Ovary (tissue), 7 donors: ENCODE measurements at regions not wholly inside any gene's neighbourhood (a gene's known extent, or its start where the extent isn't known, plus 50 kb on each side); places are given as distances from the start of the nearest gene placed in this dataset.

Source experiments
- DNase-seq, 5 donors: peaks; one replicate each; pipeline ENCODE4 v3.0.0-alpha.2; 2019 to 2020
- H3K27ac ChIP-seq, 2 donors: fragments of 200-600 bp; one replicate each; pipeline versions ENCODE4 v1.5.1 to v1.8.0; 2019 to 2022
- H3K27me3 ChIP-seq: fragments of 200-600 bp; one replicate; pipeline ENCODE4 v1.8.0; 2022
- H3K36me3 ChIP-seq: fragments of 200-600 bp; sonication (generic); one replicate; pipeline ENCODE4 v1.5.1; 2019
- H3K4me1 ChIP-seq: one replicate; pipeline ENCODE4 v1.8.1; 2013; ENCODE audit warnings: mild to moderate bottlenecking, moderate library complexity; ENCODE audit not compliant: insufficient read depth
- H3K4me3 ChIP-seq: fragments of 200-600 bp; sonication (generic); one replicate; pipeline ENCODE4 v1.5.1; 2017
- H3K9me3 ChIP-seq, 2 donors: fragments of 200-600 bp in 1 of 2; sonication (generic) in 1 of 2; one replicate each; pipeline versions ENCODE4 v1.5.1 to v1.8.1; 2013 to 2019; ENCODE audit warnings: mild to moderate bottlenecking in 1 of 2, moderate library complexity in 1 of 2
- EP300 ChIP-seq: sonication (generic); formaldehyde crosslinking; IDR thresholded peaks from one replicate; pipeline ENCODE4 v1.6.1; 2017; ENCODE audit warnings: antibody characterized with exemption
- POLR2A ChIP-seq: fragments of 450-650 bp; IDR thresholded peaks from one replicate; pipeline ENCODE4 v1.6.1; 2017; ENCODE audit warnings: antibody characterized with exemption, mild to moderate bottlenecking, moderate library complexity
- WGBS, 3 donors: extraction: QIAGEN DNeasy Blood & Tissue Kit in 1 of 3; methylation state at CpG; one replicate each; pipeline versions ENCODE4 v1.1.5 to v1.1.7; 2013 to 2017; 5-methylcytosine and 5-hydroxymethylcytosine counted together
- intact Hi-C, 4 donors: fragments of 100-400 bp; cut with DNase I; formaldehyde crosslinking; loops; one replicate each; pipeline versions ENCODE4 v1.11.0 to v1.15.1; 2022 to 2023
- TF ChIP-seq, protein P1 (sequence below), 3 donors: fragments of 450-650 bp in 2 of 3; fragments of 200-600 bp in 1 of 3; IDR thresholded peaks; one replicate each; pipeline versions ENCODE4 v1.5.1 to v1.8.0; 2016 to 2022; ENCODE audit warnings: antibody characterized with exemption in 3 of 3, mild to moderate bottlenecking in 1 of 3
- donor health status: DM: no; HTN: no; CAD: no; lungs with moderate emphysema.
- donor health status: DM: no; HTN: no; CAD: no.
- donor health status: Bipolar disorder and iron deficiency.
- donor health status: DM: no; HTN: no; CAD: no.
- donor health status: DM: yes; HTN: yes; CAD: no.

DNA sequence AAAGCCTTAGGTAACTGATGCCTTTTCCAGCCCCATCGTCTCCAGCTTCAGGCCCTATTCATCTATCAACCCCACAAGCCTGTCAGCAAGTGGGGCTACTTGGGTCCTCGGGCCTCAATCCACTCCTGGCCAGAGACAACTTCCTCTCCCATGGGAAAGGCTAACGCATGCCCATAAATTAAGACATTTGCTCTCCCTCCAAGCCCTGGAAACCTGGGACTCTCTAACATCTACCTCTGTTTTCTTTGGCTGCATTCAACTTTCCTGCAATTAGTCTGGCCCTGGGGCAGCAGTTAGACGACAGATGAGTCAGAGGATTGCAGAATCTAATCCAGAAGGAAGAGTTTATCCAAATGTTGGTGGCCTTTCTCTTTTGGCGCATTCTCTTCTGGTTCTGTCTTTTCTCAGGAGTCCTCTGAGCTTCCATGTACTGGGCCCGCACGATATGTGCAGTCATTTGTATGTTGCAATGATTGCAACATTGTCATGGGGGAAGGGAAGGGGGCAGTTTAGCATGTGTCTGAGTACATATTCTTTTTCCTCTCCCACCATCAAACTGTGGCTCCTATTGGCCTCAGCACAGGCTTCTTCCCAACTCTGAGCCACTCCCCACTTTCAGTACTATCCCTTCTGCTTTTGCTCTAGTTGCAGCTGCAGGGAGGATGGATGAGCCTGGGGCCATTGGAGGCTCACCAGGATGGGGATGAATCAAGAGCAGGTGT is 54.4 kb downstream of the NAV1 start:
- 38 to 55% (median 52%) methylated on average over 7 of the region's 7 CpGs for WGBS, 3 donors
- no peak for TF ChIP-seq POLR2A
- TF ChIP-seq EP300: peak; percentile 57
- TF ChIP-seq, protein P1, sequence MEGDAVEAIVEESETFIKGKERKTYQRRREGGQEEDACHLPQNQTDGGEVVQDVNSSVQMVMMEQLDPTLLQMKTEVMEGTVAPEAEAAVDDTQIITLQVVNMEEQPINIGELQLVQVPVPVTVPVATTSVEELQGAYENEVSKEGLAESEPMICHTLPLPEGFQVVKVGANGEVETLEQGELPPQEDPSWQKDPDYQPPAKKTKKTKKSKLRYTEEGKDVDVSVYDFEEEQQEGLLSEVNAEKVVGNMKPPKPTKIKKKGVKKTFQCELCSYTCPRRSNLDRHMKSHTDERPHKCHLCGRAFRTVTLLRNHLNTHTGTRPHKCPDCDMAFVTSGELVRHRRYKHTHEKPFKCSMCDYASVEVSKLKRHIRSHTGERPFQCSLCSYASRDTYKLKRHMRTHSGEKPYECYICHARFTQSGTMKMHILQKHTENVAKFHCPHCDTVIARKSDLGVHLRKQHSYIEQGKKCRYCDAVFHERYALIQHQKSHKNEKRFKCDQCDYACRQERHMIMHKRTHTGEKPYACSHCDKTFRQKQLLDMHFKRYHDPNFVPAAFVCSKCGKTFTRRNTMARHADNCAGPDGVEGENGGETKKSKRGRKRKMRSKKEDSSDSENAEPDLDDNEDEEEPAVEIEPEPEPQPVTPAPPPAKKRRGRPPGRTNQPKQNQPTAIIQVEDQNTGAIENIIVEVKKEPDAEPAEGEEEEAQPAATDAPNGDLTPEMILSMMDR (IDR thresholded peaks at IDR 0.05): no peak
- Histone ChIP-seq H3K9me3 (no peaks in the 10 kb centered on the region), H3K27me3 (no peaks in the 10 kb centered on the region), H3K27ac (no peak overlapping the region), H3K4me3 (no peak overlapping the region), H3K4me1 (no peaks in the 10 kb centered on the region), H3K36me3 (no peaks in the 10 kb centered on the region)
- intact Hi-C loops: no loop called here
- peak in 1 of 5 donors; percentile 71 for DNase-seq

DNA sequence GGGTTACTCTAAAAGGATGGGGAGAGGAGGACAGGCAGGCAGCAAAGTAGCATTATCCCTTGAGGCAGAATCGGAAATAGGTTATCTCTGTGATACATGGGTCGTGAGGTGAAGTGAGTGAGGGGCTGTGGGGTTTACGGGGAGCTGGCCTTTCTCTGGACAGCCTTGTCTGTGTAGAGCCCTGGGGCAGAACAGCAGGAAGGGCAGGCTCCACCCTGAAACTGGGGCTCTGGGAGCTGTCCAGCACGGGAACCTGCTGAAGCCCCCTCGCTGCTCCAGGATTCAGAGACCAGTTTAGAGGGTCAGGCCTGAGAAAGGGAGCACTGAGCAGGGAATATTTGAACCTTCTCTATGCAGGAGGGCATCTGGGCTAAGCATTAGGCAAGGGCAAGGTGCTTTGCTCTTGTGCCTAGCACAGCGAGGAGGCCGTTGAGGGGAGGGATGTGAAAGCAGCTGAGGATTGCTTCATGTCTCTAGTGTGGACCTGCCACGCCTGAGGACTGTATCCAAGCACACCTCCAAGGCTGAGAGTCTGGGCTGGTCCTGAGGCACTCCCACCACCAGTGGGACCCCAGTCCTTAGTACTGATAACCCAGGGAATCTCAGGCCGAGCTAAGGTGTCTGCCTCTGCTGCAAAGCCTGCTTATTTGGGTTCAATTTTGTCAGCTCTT is 55.8 kb downstream of the NAV1 start:
- 35 to 48% (median 45%) methylated on average over 9 of the region's 9 CpGs for WGBS, 3 donors
- H3K4me3 ChIP-seq: no peak overlapping the region
- H3K36me3 ChIP-seq: no peaks in the 10 kb centered on the region
- DNase-seq: peak in 1 of 5 donors; percentile 32
- H3K9me3 ChIP-seq: no peaks in the 10 kb centered on the region
- no peak overlapping the region for H3K27ac ChIP-seq
- intact Hi-C loops: no loop called here
- TF ChIP-seq, protein P1 (IDR thresholded peaks at IDR 0.05): no peak
- TF ChIP-seq EP300: no peak
- TF ChIP-seq POLR2A: no peak
- H3K27me3 ChIP-seq: no peaks in the 10 kb centered on the region
- no peaks in the 10 kb centered on the region for H3K4me1 ChIP-seq

DNA sequence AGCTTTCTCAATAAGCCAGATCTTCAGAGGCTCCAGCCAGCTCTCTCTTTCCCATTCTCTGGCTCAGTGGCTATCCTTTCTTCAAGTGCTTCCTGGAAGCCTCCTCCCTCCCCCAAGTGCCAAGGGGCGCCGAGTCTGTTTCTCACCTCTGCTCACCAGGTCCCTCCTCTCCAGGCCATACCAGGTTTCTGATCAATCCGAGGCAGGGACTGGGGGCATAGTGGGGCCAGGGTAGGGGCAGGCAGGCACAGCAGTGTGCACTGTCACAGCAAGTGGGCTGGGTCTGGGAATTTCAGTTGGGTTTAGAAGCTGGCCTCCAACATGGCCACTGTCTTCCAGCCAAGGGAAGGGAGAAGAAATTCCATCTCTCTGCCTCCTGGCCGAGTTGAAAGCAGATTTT is 56.5 kb downstream of the NAV1 start:
- TF ChIP-seq, protein P1 (IDR thresholded peaks at IDR 0.05): no peak
- TF ChIP-seq EP300 (no peak), POLR2A (no peak)
- 70 to 83% (median 76%) methylated on average over 4 of the region's 4 CpGs for WGBS, 3 donors
- H3K27ac ChIP-seq: no peak overlapping the region
- H3K36me3 ChIP-seq: no peaks in the 10 kb centered on the region
- H3K27me3 ChIP-seq: no peaks in the 10 kb centered on the region
- intact Hi-C loops: no loop called here
- DNase-seq: no peak
- H3K9me3 ChIP-seq: no peaks in the 10 kb centered on the region
- H3K4me3 ChIP-seq: no peak overlapping the region
- H3K4me1 ChIP-seq: no peaks in the 10 kb centered on the region

DNA sequence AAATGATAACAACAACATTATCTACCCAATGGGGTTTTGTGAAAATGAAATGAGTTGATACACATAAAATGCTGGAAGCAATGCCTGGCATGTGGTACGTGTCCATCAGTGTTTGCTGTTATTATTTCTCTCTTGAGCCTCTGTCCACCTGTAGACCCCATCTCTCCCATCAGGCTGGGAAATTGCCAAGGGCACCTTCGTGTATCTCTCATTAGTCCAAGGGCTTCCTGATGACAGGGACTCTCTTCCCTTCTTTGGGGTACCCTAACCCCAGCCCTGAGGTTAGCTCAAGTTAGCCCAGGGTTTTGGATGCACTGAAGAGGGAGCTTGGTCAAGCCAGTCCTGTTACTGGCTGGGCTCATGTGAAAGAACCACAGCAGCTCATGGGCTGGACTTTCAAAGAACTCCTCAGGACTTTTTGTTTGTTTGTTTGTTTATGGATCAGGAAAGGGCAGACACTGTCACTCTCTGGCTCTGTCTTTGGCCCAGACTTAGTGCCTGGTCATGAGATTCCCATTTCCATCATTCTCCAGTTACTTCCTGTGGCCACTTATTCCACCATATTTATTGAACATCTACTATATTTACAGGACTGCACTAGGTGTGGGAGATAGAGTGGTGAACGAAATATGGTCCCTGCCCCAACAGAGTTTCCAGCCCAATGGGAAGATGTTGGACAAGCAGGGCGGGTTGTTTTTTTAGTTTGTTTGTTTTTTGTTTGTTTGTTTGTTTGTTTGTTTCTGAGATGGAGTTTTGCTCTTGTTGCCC is 57.4 kb downstream of the NAV1 start:
- Histone ChIP-seq H3K36me3 (no peaks in the 10 kb centered on the region), H3K27ac (no peak overlapping the region), H3K4me3 (no peak overlapping the region), H3K4me1 (no peaks in the 10 kb centered on the region), H3K9me3 (no peaks in the 10 kb centered on the region), H3K27me3 (no peaks in the 10 kb centered on the region)
- intact Hi-C loops: no loop called here
- no peak for DNase-seq
- TF ChIP-seq, protein P1 (IDR thresholded peaks at IDR 0.05): no peak
- no peak for TF ChIP-seq EP300
- 79 to 86% (median 84%) methylated on average over 4 of the region's 4 CpGs for WGBS, 3 donors
